Parathyroid adenoma (tissue), 2 donors: ENCODE measurements at regions not wholly inside any gene's neighbourhood (a gene's known extent, or its start where the extent isn't known, plus 50 kb on each side); places are given as distances from the start of the nearest gene placed in this dataset.

ENCODE experiments used
- H2AFZ ChIP-seq: fragments of 300-600 bp; sonication (generic); one replicate; pipeline ENCODE4 v1.7.0; 2017; ENCODE audit warnings: antibody characterized with exemption, mild to moderate bottlenecking
- H3K27ac ChIP-seq: fragments of 300-600 bp; sonication (generic); one replicate; pipeline ENCODE4 v1.7.0; 2017
- H3K27me3 ChIP-seq: fragments of 300-600 bp; sonication (generic); one replicate; pipeline ENCODE4 v1.7.0; 2017; ENCODE audit warnings: low read length; ENCODE audit not compliant: control insufficient read depth, insufficient read depth
- H3K36me3 ChIP-seq: fragments of 300-600 bp; sonication (generic); one replicate; pipeline ENCODE4 v1.7.0; 2017; ENCODE audit warnings: low read length; ENCODE audit not compliant: control insufficient read depth, insufficient read depth
- H3K4me1 ChIP-seq: fragments of 300-600 bp; sonication (generic); one replicate; pipeline ENCODE4 v1.7.0; 2017; ENCODE audit warnings: control low read depth
- H3K4me2 ChIP-seq: fragments of 300-600 bp; sonication (generic); one replicate; pipeline ENCODE4 v1.7.0; 2017; ENCODE audit warnings: low read length
- H3K4me3 ChIP-seq: fragments of 300-600 bp; sonication (generic); one replicate; pipeline ENCODE4 v1.7.0; 2017; ENCODE audit warnings: low read depth, low read length
- H3K79me2 ChIP-seq: fragments of 300-600 bp; sonication (generic); one replicate; pipeline ENCODE4 v1.7.0; 2017; ENCODE audit warnings: control low read depth
- H3K9ac ChIP-seq: fragments of 300-600 bp; sonication (generic); one replicate; pipeline ENCODE4 v1.7.0; 2017; ENCODE audit warnings: mild to moderate bottlenecking
- H3K9me3 ChIP-seq: fragments of 300-600 bp; sonication (generic); one replicate; pipeline ENCODE4 v1.7.0; 2017; ENCODE audit warnings: low read length; ENCODE audit not compliant: control insufficient read depth
- CTCF ChIP-seq: fragments of 300-600 bp; sonication (generic); IDR thresholded peaks from one replicate; pipeline ENCODE4 v1.7.0; 2017; ENCODE audit warnings: antibody characterized with exemption, mild to moderate bottlenecking
- donor health status: primary hyperparathyroidism.

GRCh38 chr3:116643001-116643400 lies 66.6 kb upstream of the TUSC7 start:
- no peak overlapping the region for H3K4me3 ChIP-seq
- H3K4me2 ChIP-seq: no peak overlapping the region
- H3K9me3 ChIP-seq: no peaks in the 10 kb centered on the region
- no peak overlapping the region for H2AFZ ChIP-seq
- H3K79me2 ChIP-seq: no peaks in the 10 kb centered on the region
- H3K4me1 ChIP-seq: no peaks in the 10 kb centered on the region
- H3K36me3 ChIP-seq: no peaks in the 10 kb centered on the region
- no peak overlapping the region for H3K9ac ChIP-seq
- TF ChIP-seq CTCF: no peak
- no peak overlapping the region for H3K27ac ChIP-seq
- H3K27me3 ChIP-seq: no peaks in the 10 kb centered on the region

GRCh38 chr3:116647996-116648395 lies 61.6 kb upstream of the TUSC7 start:
- no peak overlapping the region for H3K4me3 ChIP-seq
- no peaks in the 10 kb centered on the region for H3K36me3 ChIP-seq
- H3K27me3 ChIP-seq: no peaks in the 10 kb centered on the region
- H3K4me2 ChIP-seq: no peak overlapping the region
- TF ChIP-seq CTCF: no peak
- no peak overlapping the region for H2AFZ ChIP-seq
- H3K9ac ChIP-seq: no peak overlapping the region
- no peaks in the 10 kb centered on the region for H3K79me2 ChIP-seq
- H3K9me3 ChIP-seq: no peaks in the 10 kb centered on the region
- H3K4me1 ChIP-seq: no peaks in the 10 kb centered on the region
- H3K27ac ChIP-seq: no peak overlapping the region
